NOMO-1 (cell line): ENCODE measurements at regions not wholly inside any gene's neighbourhood (a gene's known extent, or its start where the extent isn't known, plus 50 kb on each side); places are given as distances from the start of the nearest gene placed in this dataset.

Source experiments
- DNase-seq, 2 experiments: peaks; one replicate each; lab custom pipeline; 2025; ENCODE audit not compliant: unreplicated experiment in 2 of 2; lab: John Stamatoyannopoulos, UW

DNA sequence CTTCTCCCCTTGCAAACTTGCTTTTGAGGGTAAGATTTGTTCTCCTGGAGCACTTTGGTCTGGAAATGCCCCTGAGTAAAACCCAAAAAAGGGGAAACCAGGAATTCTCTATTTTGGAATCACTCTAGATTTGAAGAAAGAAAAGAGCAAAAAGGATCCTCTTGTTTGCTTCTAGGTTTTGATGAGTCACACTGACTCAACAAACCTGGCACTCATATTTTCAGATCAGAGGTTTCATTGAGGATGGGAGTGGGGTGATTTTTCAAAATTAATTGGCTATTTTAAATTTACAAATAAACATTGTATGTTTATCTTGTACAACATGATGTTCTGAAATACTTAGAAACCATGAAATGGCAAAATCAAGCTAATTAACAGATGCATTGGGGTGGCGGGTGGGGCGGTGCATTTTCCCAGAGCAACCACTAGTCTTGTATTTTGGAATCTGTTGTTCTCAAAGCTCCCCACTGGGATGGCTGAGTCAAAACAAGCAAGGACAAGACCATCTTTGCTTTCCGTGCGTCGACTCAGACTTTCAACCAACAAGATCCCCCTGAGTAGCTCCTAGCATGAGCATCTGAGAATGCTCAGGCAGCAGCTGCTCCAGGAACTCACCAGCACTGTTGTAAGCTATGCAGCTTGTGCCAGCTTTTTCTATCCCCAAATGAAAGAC, 451.4 kb downstream of the WDR72 start:
- no peak for DNase-seq

DNA sequence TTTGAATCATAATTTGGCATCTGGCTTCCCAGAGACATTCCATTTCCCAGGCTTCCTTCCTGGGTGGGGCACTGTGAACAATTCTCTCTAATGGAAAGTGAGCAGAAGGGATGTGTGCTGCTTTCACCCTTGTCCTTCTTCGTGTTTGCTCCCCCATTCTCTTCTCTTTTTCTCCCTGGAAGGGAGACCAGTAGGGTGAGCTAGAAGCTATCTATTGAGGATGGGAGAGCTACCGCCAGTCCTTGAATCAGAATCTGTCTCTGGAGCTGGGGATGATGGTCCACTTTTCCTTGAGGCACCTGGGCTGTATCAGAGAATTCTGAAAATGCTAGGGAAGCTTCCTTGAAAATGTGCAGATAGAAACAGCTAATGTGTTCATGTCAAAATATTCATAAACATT, 453.9 kb downstream of the WDR72 start:
- DNase-seq, result no peak

DNA sequence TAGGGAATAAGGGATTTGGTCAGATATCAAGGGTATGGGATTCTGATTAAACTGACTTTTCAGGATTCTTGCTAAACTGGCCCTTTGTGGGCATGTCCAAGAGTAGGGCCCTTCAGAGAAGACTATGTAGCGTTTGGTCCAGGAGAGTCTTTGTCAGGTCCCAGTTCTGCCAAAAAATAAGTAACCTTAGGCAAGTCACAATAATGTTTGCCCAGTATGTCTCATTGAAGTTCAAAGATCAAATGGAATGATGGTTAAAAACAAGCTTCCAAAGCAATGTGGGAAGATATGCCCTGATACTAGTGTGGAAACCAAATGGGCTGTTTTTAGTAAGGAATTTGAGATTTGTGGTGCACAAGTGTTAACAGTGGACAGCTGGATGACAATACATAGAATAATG, 454.4 kb downstream of the WDR72 start:
- DNase-seq, result no peak

DNA sequence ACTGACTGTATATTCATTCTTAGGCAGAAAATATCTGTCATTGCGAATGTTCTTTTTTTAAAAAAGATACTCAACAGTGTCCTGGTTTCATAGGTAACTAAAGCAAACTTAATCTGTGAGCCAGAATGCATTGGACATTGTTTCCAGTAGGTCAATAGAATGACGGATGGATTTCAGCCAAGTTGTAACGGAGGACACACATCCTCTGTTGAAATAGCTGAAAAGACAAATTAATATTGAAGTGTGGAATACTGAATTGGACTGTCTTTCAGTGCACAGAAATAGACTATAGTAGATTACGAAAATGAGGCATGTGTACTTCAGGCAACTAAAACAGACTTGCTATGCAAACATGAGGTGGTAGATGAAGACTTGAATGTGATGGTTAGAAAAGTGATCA, 461.6 kb downstream of the WDR72 start:
- DNase-seq, result no peak

DNA sequence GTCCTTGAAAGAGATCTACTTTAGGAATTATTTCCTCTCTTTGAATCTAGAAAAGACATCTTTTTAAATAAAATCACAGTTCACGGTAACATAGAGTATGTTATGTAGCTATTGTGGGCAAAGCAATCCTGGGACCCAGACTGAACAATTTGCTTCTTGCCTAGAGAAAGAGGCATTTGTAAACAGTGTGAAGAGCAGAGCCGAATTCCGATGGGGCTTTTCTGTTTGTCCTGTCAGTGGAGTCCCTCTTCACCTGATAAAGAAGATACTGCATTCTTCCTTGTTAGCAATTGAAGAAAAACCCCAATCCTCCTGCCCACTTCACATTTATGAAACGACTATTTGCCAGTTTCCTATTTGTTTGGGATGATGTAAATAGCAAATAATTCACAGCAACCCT, 462.9 kb downstream of the WDR72 start:
- DNase-seq, result no peak

DNA sequence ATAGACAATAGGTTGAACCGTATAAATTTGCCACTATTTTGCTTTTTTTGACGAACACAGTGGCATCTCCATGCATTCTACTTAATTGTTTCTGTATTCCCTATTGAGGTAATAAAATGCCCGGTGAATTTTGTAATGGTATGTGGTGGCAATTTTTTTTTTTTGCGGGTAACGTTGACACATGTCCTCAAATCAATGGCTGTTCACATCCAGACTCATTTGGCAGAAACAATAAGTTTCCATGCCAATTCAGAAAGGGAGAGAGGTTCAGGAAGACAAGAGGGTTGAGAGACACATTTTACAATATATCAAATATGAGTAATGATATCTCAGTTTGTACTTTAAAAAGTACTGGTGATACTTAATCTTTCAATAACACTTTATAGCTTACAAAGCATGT, 463.9 kb downstream of the WDR72 start:
- no peak for DNase-seq

DNA sequence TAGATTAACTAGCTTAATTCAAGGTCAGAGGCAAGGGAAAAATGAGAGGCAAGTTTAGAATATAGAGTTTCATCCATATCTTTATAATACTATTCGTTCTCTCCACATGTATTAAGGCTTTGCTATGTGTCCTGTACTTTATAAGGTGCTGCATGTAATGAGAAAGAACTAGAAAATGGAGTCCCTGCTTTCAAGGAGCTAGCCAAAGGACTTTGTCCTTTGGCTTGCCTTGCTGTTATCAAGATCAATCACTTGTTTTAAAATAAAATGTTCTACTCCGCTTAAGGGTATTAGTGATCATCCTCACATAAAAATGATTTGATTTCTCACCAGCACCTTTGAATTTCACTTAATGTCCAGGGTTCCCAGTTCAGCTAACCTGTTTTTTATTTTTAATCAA, 470.9 kb downstream of the WDR72 start:
- no peak for DNase-seq

DNA sequence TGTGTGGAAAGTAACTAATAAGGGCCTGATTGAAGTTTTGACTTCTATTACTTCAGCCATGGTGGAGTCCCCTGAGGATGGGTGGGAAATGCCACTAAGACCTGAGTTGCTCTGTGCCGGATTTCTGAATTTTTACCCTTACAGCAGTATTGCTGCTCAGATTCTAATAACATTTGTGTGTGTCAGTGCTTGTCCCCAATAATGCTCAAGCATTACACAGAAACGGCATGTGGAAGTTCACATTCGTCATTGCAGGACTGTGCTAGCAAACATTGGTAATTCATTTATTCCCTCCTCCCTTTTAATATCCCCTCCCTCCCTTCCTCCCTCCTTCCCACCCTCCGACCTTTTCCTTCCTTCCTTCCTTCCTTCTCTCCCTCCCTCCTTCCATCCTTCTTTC, 484.5 kb upstream of the ONECUT1 start:
- DNase-seq, result no peak

DNA sequence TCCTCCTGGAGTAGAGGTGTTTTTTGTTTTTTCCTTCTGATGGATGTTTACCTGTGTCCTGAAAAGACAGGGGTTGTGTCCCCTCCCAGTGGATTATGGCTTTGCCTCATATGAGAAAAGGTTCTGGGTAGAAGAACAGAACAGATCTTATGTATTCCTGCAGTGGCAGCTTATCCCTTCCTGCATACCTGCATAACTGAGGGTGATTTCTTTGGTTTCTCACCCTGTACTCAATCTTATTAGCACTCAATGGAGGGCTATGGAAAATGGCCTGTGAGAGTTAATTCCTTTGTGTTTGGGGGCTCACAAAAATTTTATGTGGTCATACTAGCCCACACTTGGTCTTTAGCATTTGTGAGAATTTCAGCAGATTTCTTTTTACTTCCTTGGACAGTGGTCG, 482.0 kb upstream of the ONECUT1 start:
- DNase-seq, result no peak

DNA sequence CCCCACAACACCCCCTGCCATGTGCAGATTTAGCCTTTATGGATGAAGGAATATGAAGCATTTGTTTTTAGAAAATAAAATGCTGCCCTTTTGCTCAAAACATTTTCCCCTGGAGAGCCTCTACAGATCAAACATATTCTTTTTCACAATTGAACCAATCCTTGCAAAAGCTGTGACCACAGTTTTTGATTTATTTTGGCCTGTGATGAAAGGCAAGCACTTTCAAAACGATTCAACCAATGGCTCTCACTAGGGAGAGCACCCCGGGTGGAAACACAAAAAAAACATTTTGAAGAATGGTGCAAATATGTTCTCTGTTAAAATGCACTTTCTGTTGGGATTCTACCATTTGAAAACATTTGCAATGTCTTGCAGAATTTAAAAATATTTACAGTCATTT, 476.0 kb upstream of the ONECUT1 start:
- no peak for DNase-seq

DNA sequence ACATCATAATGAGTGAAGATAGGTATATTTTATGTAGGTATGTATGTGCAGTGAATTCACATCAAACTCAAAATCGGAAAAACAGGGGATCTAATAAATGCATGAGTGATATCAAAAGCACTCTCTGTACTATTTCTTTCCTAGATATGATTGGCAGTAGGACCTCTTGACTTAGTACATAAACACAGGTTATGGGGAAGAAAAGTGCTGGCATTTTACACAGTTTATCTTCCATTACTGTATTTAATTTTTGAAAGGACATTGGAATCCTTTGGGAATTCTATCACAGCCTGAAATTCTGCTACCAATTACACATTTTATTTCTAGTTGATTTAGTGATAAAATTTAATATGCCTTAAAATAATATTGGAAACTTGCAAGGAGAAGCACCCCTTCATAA, 470.5 kb upstream of the ONECUT1 start:
- no peak for DNase-seq

DNA sequence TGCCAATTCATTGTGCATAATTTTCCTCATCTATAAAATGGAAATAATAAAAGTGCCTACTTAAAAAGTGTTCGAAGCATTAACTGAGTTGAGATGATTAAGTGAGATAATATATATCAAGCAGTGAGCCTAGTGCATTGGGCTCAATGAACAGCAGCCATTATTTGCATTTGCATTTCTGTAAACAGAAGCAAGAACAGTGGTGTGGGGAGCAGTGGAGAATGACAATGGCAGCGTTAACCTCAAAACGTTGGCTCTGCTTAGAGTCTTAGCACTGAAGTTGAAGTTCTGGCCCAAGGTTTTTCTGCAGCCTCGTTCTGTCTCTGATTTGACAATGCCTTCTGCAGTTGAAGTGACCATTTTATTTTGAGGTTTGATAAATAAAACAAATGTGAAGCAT, 466.3 kb upstream of the ONECUT1 start:
- DNase-seq, result no peak

DNA sequence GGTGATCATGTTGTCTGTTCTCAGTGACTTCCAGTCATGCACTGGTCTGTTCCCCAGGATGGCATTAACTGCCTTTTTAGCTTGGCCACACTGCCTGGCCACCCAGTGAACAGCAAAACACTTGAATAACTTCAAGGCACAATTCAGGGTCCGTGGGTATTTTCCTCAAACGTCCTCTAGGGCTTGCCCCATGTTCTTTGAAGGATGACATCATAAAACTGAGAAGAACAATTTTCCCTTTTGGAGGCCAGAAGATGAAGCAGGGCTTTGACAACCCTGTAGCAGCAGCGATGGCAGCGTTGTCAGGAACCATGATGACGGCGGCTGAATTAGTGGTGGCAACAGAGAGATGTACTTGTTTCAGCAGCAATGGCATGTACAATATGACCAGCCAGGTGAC, 465.9 kb upstream of the ONECUT1 start:
- no peak for DNase-seq

DNA sequence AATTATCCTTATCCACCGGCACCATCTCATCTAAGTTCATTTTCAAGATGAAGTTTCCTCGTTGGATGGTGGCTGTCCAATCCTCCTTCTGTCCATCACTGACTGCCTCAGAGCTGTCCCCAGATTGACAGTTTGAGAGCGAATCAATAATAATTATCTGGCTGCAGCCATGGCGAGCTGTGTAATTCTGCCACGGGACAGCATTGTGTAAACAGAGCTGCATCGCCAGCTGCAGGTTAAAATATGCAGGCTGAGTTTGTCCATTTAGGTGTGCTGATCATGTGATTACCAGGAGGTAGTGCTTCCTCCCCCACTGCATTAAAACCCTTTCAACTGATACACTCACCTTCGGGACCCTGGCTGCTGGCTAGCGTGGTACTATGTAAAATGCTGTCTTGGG, 461.9 kb upstream of the ONECUT1 start:
- DNase-seq, result no peak

DNA sequence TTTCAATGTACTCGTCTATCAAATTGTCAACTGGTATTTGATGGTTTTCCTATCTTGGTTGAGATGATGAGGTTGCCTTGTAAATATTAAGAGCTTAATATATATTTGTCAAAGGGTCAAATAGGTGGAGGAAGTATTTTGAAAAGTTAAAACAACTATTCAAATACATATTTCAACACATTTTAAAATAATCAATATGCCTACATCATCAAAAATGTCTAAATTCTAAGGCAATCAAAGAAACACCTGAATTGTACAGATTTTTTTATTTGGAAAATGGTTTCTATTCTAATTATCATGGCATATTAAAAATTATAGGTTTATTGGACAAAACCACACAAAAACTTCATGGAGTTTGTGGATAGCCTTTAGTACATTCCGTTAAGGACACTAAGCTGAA, 461.4 kb upstream of the ONECUT1 start:
- no peak for DNase-seq

DNA sequence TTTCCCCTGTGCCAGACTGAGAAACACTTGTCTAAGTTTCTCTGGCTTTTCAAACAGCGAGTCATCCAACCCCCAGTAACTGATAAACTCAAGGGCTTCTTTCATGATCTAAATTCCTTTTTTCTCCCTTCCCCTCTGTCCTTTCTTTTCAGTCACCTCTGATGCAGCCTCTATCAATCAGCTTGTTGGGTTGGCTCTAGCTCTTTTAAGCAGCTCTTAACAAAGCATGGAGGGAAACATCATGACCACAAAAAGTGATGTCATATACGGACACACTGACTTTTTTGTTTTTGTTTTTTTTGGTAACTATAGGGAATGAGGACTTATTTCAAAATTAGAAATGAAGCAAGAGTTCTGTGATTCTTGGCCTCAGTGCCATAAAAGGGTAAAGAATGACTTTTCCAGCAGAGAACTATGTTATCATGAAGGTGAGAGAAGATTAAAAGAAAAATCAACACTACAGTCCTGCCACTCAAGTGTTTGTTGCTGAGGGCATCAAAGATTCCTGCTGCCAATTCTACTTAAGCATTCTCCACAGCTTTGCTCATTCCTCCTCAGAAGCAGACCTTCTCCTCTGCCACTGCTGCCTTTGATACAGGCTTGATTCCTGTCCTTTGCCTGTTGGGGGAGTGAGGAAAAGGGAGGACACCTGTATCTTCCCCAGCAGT, 457.0 kb upstream of the ONECUT1 start:
- no peak for DNase-seq

DNA sequence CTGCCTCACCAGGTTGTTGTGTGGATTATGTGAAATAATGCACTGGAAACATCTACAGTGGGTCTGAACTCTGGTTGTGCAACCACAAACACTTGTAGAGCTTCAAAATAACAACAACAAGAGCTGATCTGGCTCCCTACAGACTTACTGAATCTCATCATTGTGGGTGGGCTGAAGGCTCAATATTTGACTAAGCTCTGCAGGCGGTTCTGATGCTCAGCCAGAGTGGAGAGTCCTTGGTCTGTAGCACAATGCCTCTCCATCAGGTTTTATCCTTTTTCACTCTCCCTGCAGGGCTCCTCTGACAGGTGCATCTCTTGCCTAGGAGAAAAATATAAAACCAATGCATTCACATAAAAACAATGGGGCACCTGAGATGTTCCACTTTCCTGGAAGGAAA, 456.3 kb upstream of the ONECUT1 start:
- no peak for DNase-seq

DNA sequence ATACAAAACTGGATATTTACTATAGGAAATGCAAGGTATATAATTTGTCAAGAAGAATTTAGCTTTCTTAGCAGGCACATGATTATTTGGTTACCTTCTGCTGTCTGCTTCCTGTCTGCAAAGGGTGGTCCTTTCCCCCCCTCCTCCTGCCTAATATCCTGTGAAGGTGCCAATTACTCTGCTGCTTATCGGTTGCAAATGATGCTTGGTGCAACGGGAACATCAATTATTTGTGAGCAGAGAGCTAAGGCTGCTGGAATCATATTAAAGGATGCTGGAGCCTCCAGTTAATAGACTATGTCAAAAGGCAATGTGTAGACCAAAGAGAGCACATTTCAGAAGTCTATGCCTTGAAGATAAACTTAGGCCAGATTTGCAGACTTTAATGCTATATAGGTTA, 443.7 kb upstream of the ONECUT1 start:
- DNase-seq, result no peak

DNA sequence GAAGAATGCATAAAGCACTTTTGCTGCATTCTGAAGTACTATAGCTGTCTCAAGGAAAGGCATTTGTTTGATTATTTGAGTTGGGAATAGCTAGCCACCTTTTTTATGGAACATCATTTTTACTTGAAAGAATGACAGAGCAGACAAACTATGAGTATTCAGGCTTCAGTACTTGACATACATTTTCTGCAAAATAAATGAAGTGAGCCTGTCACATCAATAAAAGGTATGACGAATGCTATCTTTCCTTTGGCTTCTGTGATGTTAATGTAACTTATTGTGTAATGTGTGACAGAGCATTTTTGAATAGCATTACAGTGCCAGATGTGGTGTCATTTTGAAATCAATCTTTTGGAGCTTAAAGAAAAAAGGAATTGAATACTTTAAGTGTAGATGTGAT, 440.3 kb upstream of the ONECUT1 start:
- no peak for DNase-seq

DNA sequence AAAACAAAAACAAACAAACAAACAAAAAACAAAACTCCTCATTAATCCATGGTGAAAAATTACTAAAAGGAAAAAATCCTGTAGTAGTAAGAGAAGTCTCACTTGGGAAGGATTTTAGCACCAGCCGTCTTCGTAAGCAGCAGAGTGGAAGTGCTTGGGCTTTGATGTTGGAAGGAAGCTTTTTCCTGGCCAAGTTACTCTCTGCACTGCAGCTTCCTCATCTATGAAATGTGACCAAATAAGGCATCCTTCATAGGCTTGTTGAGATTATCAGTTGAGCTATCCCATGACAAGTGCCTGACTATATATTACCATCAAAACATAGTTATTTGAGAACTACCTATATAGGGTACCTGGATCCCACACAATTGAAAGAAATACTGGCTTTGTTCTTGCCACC, 436.4 kb upstream of the ONECUT1 start:
- DNase-seq, result no peak

DNA sequence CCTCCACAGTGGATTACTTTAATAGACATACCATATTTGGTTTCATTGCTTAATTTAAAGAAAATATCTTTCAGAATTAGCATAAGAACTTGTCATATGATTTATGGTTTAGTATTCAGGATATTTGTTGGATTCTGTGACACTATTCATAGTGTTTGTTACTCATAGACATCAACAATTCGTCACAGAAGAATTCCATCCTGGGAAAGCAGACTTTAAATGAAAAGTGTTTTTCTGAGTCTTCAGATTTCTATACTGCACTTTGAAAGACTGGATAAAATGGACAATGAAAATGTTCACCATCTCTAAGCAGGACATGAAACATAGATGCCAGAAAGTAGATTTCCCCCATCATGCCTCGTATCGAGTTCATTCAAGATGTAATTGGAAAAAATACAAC, 435.6 kb upstream of the ONECUT1 start:
- no peak for DNase-seq

DNA sequence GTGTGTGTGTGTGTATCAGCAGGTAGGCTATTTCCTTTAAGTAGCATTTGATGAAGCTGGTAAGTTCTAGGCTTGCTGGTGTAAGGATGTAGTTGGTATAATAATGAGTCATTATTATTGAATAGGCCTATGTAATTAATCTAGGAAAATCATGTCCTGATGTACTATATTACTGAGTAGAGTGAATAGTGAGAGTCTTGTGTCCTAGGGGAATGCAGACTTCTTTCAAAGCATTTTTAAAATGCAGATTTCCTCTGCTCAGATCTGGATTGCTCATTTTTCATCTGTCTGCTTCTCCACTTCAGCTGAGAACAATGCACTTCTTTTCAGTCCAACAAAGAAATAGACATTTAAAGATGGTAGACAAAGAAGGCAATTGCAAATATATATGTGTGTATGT, 434.2 kb upstream of the ONECUT1 start:
- no peak for DNase-seq

DNA sequence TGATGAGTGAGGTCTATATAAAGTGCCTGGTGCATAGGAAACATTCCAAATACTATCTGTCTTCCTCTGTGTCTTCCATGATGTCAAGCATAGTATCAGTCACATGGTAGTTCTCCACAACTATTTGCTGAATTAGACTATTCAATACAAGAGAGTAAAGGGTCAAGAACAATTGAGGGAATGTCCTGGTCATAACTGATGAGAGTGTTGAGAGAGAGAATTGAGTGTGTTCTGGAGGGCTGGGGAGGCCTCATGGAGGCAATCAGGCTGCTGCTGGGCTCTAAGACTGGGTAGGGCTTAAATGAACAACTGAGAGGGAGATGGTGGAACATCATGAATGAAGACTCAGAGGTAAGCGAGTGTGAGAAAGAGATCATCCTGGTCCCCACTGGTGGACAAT, 433.7 kb upstream of the ONECUT1 start:
- DNase-seq, result no peak
